ENCODE measurements at regions not wholly inside any gene's neighbourhood (a gene's known extent, or its start where the extent isn't known, plus 50 kb on each side); places are given as distances from the start of the nearest gene placed in this dataset.

DNA sequence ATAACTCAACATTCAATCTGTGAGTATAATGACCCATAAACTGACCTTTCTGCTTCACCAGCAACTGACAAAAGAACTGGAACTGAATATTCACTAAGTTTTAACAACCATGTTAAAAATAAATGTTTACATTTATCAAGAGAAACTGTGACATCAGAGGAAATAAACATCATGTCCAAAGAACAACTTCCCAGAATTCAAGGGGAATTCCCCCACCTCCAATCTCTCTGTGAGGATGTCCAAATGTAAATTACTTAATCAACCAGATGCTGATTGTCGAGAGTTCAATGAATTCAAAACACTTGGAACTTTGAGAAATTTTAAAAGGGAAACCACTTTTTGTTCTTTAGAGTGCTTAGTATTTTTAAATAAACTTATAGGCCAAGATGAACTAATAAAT, 365.6 kb upstream of the ADGRL2 start:
- no peak for DNase-seq

- no peak for DNase-seq
These were observed 367.1 kb upstream of the ADGRL2 start for GRCh38 chr1:81433676-81434075.

DNA sequence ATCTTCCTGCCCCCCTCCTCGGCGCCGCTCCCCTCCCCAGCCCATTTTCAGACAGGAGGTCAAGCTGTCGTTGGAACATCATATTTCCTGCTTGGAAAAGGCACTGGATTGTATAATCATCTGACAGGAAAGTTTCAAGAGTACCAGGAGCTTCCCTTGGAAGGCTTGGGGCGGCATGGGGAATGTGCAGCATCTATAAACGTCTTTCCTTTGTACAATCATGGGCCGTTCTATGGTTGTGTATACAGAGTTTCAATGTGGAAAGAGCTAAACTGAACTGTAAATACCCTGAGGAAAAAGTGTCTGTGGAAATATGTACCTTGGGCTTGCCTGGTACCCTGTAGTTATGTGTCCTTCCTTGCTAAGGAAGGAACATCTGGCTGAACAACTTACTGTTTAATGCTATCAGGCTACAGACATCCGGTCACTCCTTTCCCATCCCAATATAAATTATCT, 368.1 kb upstream of the ADGRL2 start:
- no peak for DNase-seq

- DNase-seq, result no peak
These were observed 368.7 kb upstream of the ADGRL2 start for GRCh38 chr1:81432059-81432458.

DNA sequence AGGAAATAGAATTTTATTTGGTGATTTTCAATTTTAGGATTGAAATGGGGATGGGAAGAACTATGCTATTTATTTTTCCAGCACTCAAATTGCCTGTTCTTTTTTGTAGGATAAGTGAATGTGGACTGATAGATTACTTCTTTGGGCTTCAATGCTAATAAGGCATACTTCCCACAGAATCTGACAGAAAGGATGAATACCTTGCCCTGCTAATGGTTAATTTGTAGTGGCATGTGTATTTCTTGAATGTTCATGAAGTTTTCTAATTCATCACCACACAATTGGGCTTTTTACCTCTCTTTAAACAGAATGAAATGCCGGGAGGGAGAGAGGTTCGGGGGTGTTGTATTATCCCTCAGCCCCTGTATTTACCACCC, 369.1 kb upstream of the ADGRL2 start:
- DNase-seq, result no peak

DNA sequence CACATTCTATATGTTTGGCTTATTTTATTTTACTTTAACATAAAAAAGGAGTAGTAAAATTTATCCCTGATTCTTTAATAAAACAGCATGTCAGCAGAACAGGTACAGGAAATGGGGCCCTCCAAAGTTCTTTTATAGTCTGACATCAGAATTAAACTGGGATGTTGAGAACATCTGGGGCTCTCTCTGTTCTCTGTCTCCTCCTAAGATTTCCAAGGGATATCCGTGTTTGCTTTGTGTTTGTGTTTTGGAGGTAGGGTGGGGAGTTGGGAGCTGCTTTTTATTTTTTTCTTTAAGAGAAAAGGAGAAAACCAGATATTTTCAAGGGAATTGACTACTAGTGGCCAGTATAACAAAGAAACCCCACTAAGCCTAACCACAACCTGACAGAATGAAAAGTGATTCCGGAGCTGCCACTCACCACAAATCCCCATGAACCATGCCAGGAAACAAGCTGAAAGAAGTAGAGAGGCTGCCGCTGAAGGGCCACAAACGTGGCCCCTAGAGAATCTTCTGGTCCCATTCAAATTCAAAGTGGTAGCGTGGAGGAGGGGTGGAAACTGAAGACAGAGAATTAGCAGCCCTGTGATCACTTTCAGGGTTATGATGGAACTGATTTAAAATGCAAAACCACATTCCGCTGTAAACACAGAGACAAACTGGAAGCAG, 369.6 kb upstream of the ADGRL2 start:
- no peak for DNase-seq

GRCh38 chr1:81430236-81430938, 370.3 kb upstream of the ADGRL2 start:
- DNase-seq, result no peak

DNA sequence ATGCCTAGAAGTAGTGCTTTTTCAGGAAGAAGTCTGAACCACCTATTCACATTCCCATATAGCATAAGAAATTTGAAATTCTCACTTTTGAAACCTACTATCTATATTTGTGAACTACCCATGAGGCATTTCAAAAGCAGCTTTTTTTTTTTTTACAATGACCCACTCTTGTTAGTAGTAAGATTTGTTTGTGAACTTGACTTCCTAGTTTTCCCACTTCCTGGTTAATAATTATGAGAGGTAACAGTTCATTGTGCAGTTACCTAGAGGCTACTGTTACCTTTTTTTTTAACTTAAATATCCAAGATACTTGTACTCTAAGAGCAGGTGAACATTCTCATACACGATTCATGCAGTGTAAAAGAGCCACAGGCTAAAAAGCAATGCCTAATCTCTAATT, 371.7 kb upstream of the ADGRL2 start:
- no peak for DNase-seq

GRCh38 chr1:81424816-81425215, 375.9 kb upstream of the ADGRL2 start:
- no peak for DNase-seq

- DNase-seq, result no peak
These were observed 376.7 kb upstream of the ADGRL2 start for GRCh38 chr1:81424061-81424460.

DNA sequence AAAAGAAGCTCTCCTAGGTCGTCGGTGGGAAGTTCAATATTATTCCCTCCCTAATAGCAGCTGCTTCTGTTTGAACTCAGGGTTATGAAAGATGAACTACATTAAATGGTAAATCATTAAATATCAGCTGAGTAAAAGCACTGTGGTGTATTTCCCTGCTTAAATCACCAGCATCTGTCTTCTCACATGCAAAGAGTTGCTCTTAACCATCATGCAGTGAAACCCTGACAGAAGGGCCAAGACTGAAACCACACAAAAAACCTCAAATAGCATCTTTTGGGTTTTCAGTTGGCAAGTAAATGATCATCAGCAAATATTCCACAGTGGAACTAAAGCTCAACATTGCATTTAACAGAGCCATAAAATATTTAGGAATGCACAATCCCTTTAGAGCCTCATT, 380.0 kb upstream of the ADGRL2 start:
- no peak for DNase-seq

GRCh38 chr1:81414488-81415015, 386.2 kb upstream of the ADGRL2 start:
- peak; percentile 80 for DNase-seq

- DNase-seq, result no peak
These were observed 387.8 kb upstream of the ADGRL2 start for GRCh38 chr1:81412954-81413353.

GRCh38 chr1:81410941-81411340, 389.8 kb upstream of the ADGRL2 start:
- DNase-seq, result no peak

- no peak for DNase-seq
These were observed 390.4 kb upstream of the ADGRL2 start for GRCh38 chr1:81410351-81410750.

DNA sequence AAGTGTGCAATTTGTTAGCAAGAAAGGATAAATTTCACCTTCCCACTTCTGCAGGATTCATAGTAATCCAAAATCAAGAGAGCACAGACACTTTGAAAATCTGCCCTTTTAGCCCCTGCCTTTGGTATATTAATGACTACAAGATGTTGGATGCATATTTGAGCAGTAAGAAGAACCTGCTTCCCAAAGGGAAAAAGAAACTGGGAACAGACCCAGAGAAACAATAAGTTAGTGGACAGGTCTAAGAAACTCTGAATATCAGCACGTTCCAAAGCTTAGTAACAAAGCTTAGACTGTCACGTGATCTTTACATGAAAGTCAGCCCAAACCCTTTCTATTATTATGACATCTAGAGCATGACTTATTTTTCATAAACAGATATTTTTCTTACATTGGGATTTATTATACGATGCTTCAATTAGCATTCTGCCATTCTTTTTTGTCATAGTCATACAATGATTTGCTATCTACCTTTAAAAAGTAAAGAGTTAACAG, 390.9 kb upstream of the ADGRL2 start:
- no peak for DNase-seq

GRCh38 chr1:81409262-81409661, 391.5 kb upstream of the ADGRL2 start:
- no peak for DNase-seq

DNA sequence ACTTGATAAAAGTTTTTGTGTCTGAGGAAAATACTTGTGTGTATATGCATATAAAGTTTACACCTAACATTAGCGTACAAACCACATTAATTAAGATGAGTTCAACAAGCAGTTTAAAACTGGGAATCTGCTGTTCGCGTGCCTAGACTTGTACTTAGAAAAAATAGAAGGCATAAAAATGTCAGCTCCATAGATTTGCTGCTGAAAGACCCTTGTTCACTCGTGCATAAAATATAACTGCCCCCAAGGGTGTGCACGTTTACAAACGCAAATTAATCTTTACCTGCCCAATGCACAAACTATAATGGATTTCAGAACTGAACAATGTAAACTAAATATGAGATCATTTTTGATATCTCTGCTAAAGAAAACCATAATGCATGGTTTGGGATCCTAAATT, 392.3 kb upstream of the ADGRL2 start:
- no peak for DNase-seq

DNA sequence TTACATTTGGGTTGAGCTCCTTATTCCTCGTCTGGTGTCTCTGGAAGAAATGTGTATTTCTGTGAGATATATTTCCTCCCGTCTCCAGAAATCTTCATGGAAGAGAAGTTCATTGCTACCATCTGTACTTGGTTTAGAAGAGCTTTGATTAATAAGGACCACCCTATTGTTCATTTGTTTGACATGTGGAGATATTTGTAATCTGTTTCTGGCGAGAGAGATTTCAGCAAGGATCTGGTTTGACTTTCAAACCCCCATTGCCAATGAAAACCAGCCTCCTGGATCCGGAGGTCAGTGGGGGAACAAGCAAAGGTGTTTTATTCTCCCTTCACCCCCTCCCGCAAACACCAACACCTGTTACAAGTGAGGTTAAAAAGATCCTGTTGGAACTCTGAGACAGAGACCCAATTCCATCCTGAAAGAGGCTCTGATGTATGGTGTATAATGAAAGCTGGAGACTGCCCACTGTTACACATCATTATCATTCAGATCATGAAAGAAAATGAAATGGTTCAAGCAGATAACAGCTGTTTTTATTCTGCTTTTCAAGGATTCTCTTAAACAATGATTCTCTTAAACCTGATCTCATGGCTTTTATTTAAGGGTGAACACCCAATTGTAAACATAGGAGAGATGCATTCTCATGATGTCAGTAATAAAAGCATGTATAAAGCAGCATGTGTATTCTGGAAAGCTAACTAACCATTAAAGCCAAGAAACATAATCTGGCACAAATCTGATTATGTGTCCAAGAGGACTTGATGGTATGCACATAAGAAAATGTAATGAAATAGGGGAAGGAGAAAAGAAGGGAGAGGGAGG, 393.5 kb upstream of the ADGRL2 start:
- DNase-seq, result peak in 1 of 2 donors; percentile 65

DNA sequence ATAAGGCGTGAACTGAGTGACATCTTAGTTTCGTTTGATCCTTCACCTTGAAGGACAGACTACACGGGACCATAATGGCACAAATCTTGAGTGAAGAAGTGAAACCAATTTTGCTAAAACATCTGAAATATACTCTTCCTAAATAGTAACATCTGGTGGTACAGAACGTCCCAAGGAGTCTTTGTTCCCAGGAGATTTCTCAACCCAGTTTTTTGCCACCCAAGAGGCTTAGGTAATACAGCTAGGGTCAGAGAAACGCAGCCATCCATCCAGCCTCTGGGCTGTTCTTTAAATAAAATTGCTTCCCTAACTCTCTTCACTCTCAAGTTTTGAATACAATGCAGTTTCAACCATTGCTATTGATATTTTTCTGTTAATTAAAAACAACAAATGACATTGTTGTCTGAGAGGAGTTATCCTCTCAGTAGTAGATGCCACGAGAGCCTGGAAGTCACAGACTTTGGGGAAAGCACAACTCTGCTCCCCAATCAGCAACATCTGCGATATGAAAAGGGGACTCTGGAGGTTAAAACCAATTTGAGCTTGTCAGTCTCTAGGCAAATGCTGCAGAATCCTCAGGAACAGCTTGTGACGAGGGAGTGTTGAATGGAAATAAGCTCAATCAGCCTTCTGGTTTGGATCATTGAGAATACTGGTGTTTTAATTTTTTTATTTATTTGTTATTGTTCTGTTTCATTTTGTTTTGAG, 394.3 kb upstream of the ADGRL2 start:
- no peak for DNase-seq

- DNase-seq, result no peak
These were observed 402.7 kb upstream of the ADGRL2 start for GRCh38 chr1:81398041-81398440.

Measured in right lung (tissue), 2 donors.